Sigmoid colon (tissue), 4 donors: ENCODE measurements at regions not wholly inside any gene's neighbourhood (a gene's known extent, or its start where the extent isn't known, plus 50 kb on each side); places are given as distances from the start of the nearest gene placed in this dataset.

Experiments used
- EP300 ChIP-seq, 4 donors: sonication (generic); formaldehyde crosslinking; IDR thresholded peaks; one replicate each; pipeline ENCODE4 v1.6.1; 2017; ENCODE audit warnings: antibody characterized with exemption in 4 of 4
- POLR2A ChIP-seq, 2 donors: fragments of 450-650 bp; IDR thresholded peaks; one replicate each; pipeline ENCODE4 v1.6.1; 2016; ENCODE audit warnings: antibody characterized with exemption in 2 of 2, mild to moderate bottlenecking in 2 of 2, moderate library complexity in 2 of 2
- POLR2AphosphoS5 ChIP-seq, 4 donors: sonication (generic); formaldehyde crosslinking; IDR thresholded peaks; one replicate each; pipeline ENCODE4 v1.6.1; 2017; ENCODE audit warnings: antibody characterized with exemption in 4 of 4
- TF ChIP-seq, protein P1 (sequence below), 4 experiments: fragments of 450-650 bp in 3 of 4; fragments of 200-600 bp in 1 of 4; IDR thresholded peaks; one replicate each; pipeline ENCODE4 v1.5.1; 2016 to 2019; ENCODE audit warnings: antibody characterized with exemption in 4 of 4, mild to moderate bottlenecking in 3 of 4, moderate library complexity in 2 of 4

DNA sequence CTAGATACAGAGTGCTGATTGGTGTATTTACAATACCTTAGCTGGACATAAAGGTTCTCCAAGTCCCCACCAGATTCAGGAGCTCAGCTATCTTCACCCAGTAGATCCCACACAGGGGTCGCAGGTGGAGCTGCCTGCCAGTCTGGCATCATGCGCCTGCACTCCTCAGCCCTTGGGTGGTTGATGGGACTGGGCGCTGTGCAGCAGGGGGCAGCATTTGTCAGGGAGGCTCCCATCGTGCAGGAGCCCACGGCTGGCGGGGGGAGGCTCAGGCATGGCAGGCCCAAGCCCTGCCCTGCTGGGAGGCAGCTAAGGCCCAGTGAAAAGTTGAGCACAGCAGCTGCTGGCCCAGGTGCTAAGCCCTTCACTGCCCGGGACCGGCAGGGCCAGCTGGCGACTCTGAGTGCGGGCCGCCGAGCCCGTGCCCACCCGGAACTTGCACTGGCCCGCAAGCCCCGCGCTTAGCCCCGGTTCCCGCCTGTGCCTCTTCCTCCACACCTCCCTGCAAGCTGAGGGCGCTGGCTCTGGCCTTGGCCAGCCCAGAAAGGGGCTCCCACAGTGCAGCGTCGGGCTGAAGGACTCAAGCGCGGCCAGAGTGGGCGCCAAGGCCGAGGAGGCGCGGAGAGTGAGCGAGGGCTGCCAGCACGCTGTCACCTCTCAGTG, 314.1 kb upstream of the ATP10B start:
- TF ChIP-seq POLR2A (IDR thresholded peaks at IDR 0.05) (no peak), POLR2AphosphoS5 (IDR thresholded peaks at IDR 0.05) (no peak), EP300 (IDR thresholded peaks at IDR 0.05) (no peak)
- TF ChIP-seq, protein P1, sequence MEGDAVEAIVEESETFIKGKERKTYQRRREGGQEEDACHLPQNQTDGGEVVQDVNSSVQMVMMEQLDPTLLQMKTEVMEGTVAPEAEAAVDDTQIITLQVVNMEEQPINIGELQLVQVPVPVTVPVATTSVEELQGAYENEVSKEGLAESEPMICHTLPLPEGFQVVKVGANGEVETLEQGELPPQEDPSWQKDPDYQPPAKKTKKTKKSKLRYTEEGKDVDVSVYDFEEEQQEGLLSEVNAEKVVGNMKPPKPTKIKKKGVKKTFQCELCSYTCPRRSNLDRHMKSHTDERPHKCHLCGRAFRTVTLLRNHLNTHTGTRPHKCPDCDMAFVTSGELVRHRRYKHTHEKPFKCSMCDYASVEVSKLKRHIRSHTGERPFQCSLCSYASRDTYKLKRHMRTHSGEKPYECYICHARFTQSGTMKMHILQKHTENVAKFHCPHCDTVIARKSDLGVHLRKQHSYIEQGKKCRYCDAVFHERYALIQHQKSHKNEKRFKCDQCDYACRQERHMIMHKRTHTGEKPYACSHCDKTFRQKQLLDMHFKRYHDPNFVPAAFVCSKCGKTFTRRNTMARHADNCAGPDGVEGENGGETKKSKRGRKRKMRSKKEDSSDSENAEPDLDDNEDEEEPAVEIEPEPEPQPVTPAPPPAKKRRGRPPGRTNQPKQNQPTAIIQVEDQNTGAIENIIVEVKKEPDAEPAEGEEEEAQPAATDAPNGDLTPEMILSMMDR (IDR thresholded peaks at IDR 0.05): no peak
